ENCODE measurements at regions not wholly inside any gene's neighbourhood (a gene's known extent, or its start where the extent isn't known, plus 50 kb on each side); places are given as distances from the start of the nearest gene placed in this dataset.

GRCh38 chr18:61057443-61057842 lies 275.8 kb upstream of the CDH20 start:
- H3K27ac ChIP-seq (ENCODE audit: extremely low read depth, low read depth, low read length): no peak overlapping the region
- H3K36me3 ChIP-seq (ENCODE audit: control insufficient read depth, insufficient read depth, low read length): no peaks in the 10 kb centered on the region
- ATAC-seq (no peak), DNase-seq (ENCODE audit: extremely low read depth in 1 of 4, low spot score in 3 of 4) (no peak), FAIRE-seq (no peak)
- CTCF ChIA-PET (ENCODE audit: low intra/inter-chr PET ratio): no interaction called here
- no peaks in the 10 kb centered on the region for H3K79me2 ChIP-seq (ENCODE audit: control insufficient read depth, insufficient read depth, low read length)
- H3K4me3 ChIP-seq: no peak overlapping the region
- H3K4me1 ChIP-seq (replicated peaks in 1 of 2; ENCODE audit: control insufficient read depth in 2 of 2, insufficient read depth in 2 of 2, low read length in 2 of 2): no peaks in the 10 kb centered on the region
- no TSS peak for BruUV-seq (replicated peaks)
- no peaks in the 10 kb centered on the region for H4K20me1 ChIP-seq (replicated peaks; ENCODE audit: control insufficient read depth, insufficient read depth, low read length)
- no peaks in the 10 kb centered on the region for H3K9me1 ChIP-seq (ENCODE audit: control insufficient read depth, insufficient read depth, low read length)
- no peak overlapping the region for H2AFZ ChIP-seq (ENCODE audit: low read depth, low read length)
- H3K9me3 ChIP-seq (replicated peaks; ENCODE audit: control insufficient read depth, insufficient read depth, low read depth, low read length): no peaks in the 10 kb centered on the region
- H3K9ac ChIP-seq (ENCODE audit: insufficient read depth in 1 of 2, low read depth in 2 of 2, low read length in 2 of 2): no peak overlapping the region
- no peaks in the 10 kb centered on the region for H3K27me3 ChIP-seq (ENCODE audit: control insufficient read depth in 2 of 2, insufficient read depth in 2 of 2, low read length in 2 of 2)
- TF ChIP-seq MEF2A (IDR thresholded peaks at IDR 0.05; ENCODE audit: control insufficient read depth, low read depth, low read length) (no peak), MEIS2 (IDR thresholded peaks at IDR 0.05; ENCODE audit: partially characterized antibody) (no peak), SMARCA5 (IDR thresholded peaks at IDR 0.05) (no peak), CBFA2T3 (IDR thresholded peaks at IDR 0.05) (no peak), ETS1 (conservative IDR thresholded peaks at IDR 0.05; ENCODE audit: control insufficient read depth, low read depth, low read length) (no peak), ZBTB34 (CRISPR knock-in tag; IDR thresholded peaks at IDR 0.05) (no peak), MTA1 (IDR thresholded peaks at IDR 0.05; ENCODE audit: borderline replicate concordance) (no peak)
- WGBS (ENCODE audit: insufficient coverage, low coverage, missing lambda C conversion rate): 0% methylated on average over 2 of the region's 2 CpGs
- no peak overlapping the region for H3K4me2 ChIP-seq (ENCODE audit: insufficient read depth, low read length)
- in situ Hi-C loops (cut with MboI): no loop called here
- POLR2A ChIA-PET: no interaction called here
- intact Hi-C loops (cut with micrococcal nuclease): no loop called here
